ENCODE measurements at regions not wholly inside any gene's neighbourhood (a gene's known extent, or its start where the extent isn't known, plus 50 kb on each side); places are given as distances from the start of the nearest gene placed in this dataset.
"Not testable (repeated sequence)": the region's sequence is repeated elsewhere in the genome, so short reads cannot be mapped to it uniquely, and the experiment has no call there.

DNA sequence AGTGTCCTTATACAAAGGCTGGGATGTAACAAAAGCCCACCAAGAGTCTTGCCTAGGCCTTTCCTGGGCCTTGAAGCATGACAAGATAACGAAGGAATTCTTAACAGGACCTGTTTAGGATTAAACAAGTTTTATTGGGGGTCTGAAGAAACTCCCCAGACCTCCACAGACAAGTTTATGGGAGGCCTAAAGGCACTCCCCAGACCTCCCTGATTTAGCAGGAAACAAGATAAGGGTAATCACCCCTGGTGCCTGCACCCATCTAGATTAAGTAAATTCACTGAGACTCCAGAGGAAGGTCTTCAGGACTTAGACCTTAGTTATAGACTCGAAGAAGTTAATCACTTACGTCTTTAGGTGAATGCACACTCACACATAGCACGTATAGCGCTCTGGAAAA, 208.4 kb upstream of the SMLR1 start:
- TF ChIP-seq, protein P1, sequence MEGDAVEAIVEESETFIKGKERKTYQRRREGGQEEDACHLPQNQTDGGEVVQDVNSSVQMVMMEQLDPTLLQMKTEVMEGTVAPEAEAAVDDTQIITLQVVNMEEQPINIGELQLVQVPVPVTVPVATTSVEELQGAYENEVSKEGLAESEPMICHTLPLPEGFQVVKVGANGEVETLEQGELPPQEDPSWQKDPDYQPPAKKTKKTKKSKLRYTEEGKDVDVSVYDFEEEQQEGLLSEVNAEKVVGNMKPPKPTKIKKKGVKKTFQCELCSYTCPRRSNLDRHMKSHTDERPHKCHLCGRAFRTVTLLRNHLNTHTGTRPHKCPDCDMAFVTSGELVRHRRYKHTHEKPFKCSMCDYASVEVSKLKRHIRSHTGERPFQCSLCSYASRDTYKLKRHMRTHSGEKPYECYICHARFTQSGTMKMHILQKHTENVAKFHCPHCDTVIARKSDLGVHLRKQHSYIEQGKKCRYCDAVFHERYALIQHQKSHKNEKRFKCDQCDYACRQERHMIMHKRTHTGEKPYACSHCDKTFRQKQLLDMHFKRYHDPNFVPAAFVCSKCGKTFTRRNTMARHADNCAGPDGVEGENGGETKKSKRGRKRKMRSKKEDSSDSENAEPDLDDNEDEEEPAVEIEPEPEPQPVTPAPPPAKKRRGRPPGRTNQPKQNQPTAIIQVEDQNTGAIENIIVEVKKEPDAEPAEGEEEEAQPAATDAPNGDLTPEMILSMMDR (conservative IDR thresholded peaks at IDR 0.05 in 1 of 2, IDR thresholded peaks at IDR 0.05 in 1 of 2; ENCODE audit: extremely low read depth in 1 of 2, insufficient read depth in 1 of 2, low read depth in 1 of 2, low read length in 2 of 2) = not testable (repeated sequence)
- TF ChIP-seq EZH2 (IDR thresholded peaks at IDR 0.05; ENCODE audit: borderline replicate concordance, low read length) = not testable (repeated sequence)

Data from mammary epithelial cell (primary cell).